GM23338 (cell line): ENCODE measurements at regions not wholly inside any gene's neighbourhood (a gene's known extent, or its start where the extent isn't known, plus 50 kb on each side); places are given as distances from the start of the nearest gene placed in this dataset.

Source experiments
- CREB1 ChIP-seq: fragments of 250-450 bp; sonication (Bioruptor Pico); IDR thresholded peaks from 2 replicates; pipeline ENCODE4 v1.5.0; 2020; ENCODE audit warnings: low read depth, mild to moderate bottlenecking, moderate library complexity
- CTCF ChIP-seq, 2 experiments: fragments of 200-600 bp in 1 of 2; sonication (generic) in 1 of 2; conservative IDR thresholded peaks; 2 replicates each; pipeline versions ENCODE4 v1.5.1 to v1.6.1; 2016 to 2017; ENCODE audit warnings: antibody characterized with exemption in 2 of 2, low read depth in 2 of 2, mild to moderate bottlenecking in 2 of 2, moderate library complexity in 1 of 2
- ETS1 ChIP-seq: IDR thresholded peaks from 2 replicates; pipeline ENCODE4 v1.6.1; 2016; ENCODE audit warnings: antibody characterized with exemption
- EZH2 ChIP-seq: fragments of 200-600 bp; sonication (generic); IDR thresholded peaks from one replicate; pipeline ENCODE4 v1.8.0; 2017; ENCODE audit warnings: antibody characterized with exemption, mild to moderate bottlenecking, low read depth; ENCODE audit not compliant: unreplicated experiment
- EZH2phosphoT487 ChIP-seq: fragments of 200-600 bp; sonication (generic); IDR thresholded peaks from one replicate; pipeline ENCODE4 v1.8.1; 2018; ENCODE audit warnings: antibody characterized with exemption; ENCODE audit not compliant: unreplicated experiment
- JUNB ChIP-seq: IDR thresholded peaks from one replicate; pipeline ENCODE4 v1.6.1; 2016; ENCODE audit warnings: antibody characterized with exemption; ENCODE audit not compliant: unreplicated experiment
- NANOG ChIP-seq: IDR thresholded peaks from 2 replicates; pipeline ENCODE4 v1.6.1; 2016; ENCODE audit warnings: antibody characterized with exemption, borderline replicate concordance
- POLR2AphosphoS5 ChIP-seq: IDR thresholded peaks from 2 replicates; pipeline ENCODE4 v1.6.1; 2016; ENCODE audit warnings: antibody characterized with exemption, low read depth
- REST ChIP-seq: IDR thresholded peaks from one replicate; pipeline ENCODE4 v1.6.1; 2018; ENCODE audit warnings: antibody characterized with exemption; ENCODE audit not compliant: unreplicated experiment
- STAT1 ChIP-seq: IDR thresholded peaks from one replicate; pipeline ENCODE4 v1.6.1; 2016; ENCODE audit warnings: antibody characterized with exemption; ENCODE audit not compliant: unreplicated experiment
- ZNF114 ChIP-seq: fragments of 250-450 bp; sonication (Bioruptor Pico); IDR thresholded peaks from 2 replicates; pipeline ENCODE4 v1.5.0; 2020; ENCODE audit warnings: mild to moderate bottlenecking, moderate library complexity
- ZNF331 ChIP-seq: fragments of 250-450 bp; sonication (Bioruptor Pico); IDR thresholded peaks from 2 replicates; pipeline ENCODE4 v1.5.0; 2020; ENCODE audit warnings: low read depth, mild to moderate bottlenecking, moderate library complexity
- ZNF462 ChIP-seq: fragments of 250-450 bp; sonication (Bioruptor Pico); IDR thresholded peaks from 2 replicates; pipeline ENCODE4 v1.5.0; 2020; ENCODE audit warnings: mild to moderate bottlenecking, moderate library complexity

GRCh38 chr14:89551432-89551831 lies 134.4 kb upstream of the FOXN3 start:
- TF ChIP-seq CTCF (conservative IDR thresholded peaks at IDR 0.05; ENCODE audit: low read depth in 2 of 2) (no peak), EZH2 (no peak), REST (no peak), POLR2AphosphoS5 (no peak), EZH2phosphoT487 (no peak), CREB1 (CRISPR knock-in tag) (no peak), ZNF114 (CRISPR knock-in tag) (no peak), ETS1 (no peak), STAT1 (no peak), ZNF331 (CRISPR knock-in tag) (no peak), NANOG (no peak), JUNB (no peak), ZNF462 (CRISPR knock-in tag) (no peak)
